CD4-positive, alpha-beta T cell (primary cell): ENCODE measurements at regions not wholly inside any gene's neighbourhood (a gene's known extent, or its start where the extent isn't known, plus 50 kb on each side); places are given as distances from the start of the nearest gene placed in this dataset.

Source experiments
- ATAC-seq: fragments of 200-7000 bp; cut with Tn5 transposase; one replicate; pipeline ENCODE4 v1.10.0; 2022; ENCODE audit warnings: mild to moderate bottlenecking; ENCODE audit not compliant: poor library complexity
- CTCF ChIA-PET: fragments of 350-600 bp; sonication (Branson Sonifier 250); formaldehyde crosslinking; loops from one replicate; lab custom pipeline; 2021; ENCODE audit warnings: antibody characterized with exemption, inconsistent platforms; lab: Charles Lee
- POLR2A ChIA-PET: fragments of 350-600 bp; sonication (Branson Sonifier 250); formaldehyde crosslinking; loops from one replicate; lab custom pipeline; 2021; ENCODE audit warnings: antibody characterized with exemption, inconsistent platforms; lab: Charles Lee
- DNase-seq, 14 experiments: peaks; one replicate each; pipeline ENCODE4 v3.0.0-alpha.2; 2013 to 2020; ENCODE audit warnings: mixed read lengths in 2 of 14
- H3K27ac ChIP-seq, 2 donors: one replicate each; pipeline versions ENCODE4 v1.5.1 to v1.7.0; 2013; ENCODE audit warnings: low read length in 2 of 2, low read depth in 1 of 2, mild to moderate bottlenecking in 1 of 2
- H3K27me3 ChIP-seq, 2 experiments: 1 replicate in 1 of 2; 2 replicates in 1 of 2; pipeline versions ENCODE4 v1.6.1 to v1.7.0; 2013; ENCODE audit warnings: low read length in 2 of 2, control low read depth in 1 of 2, mild to moderate bottlenecking in 1 of 2, moderate library complexity in 1 of 2; ENCODE audit not compliant: insufficient read depth in 2 of 2, control insufficient read depth in 1 of 2
- H3K36me3 ChIP-seq: one replicate; pipeline ENCODE4 v1.6.1; 2013; ENCODE audit warnings: low read length, control low read depth; ENCODE audit not compliant: insufficient read depth
- H3K4me1 ChIP-seq: one replicate; pipeline ENCODE4 v1.6.1; 2013; ENCODE audit warnings: low read length, control low read depth; ENCODE audit not compliant: insufficient read depth
- H3K4me3 ChIP-seq: one replicate; pipeline ENCODE4 v1.5.1; 2013; ENCODE audit warnings: mild to moderate bottlenecking, low read length, moderate library complexity
- H3K9me3 ChIP-seq, 2 experiments: 1 replicate in 1 of 2; 2 replicates in 1 of 2; pipeline versions ENCODE4 v1.6.1 to v1.7.0; 2013; ENCODE audit warnings: low read length in 2 of 2, mild to moderate bottlenecking in 2 of 2, control low read depth in 1 of 2, moderate library complexity in 1 of 2; ENCODE audit not compliant: control insufficient read depth in 1 of 2, insufficient read depth in 1 of 2
- H3K27ac Mint-ChIP-seq: one replicate; pipeline ENCODE4 v1.8.0; 2020; ENCODE audit warnings: mixed read lengths
- H3K27me3 Mint-ChIP-seq: one replicate; pipeline ENCODE4 v1.8.0; 2021; ENCODE audit warnings: mixed read lengths
- H3K36me3 Mint-ChIP-seq: one replicate; pipeline ENCODE4 v1.8.0; 2021; ENCODE audit warnings: low read depth, mixed read lengths
- H3K4me1 Mint-ChIP-seq: one replicate; pipeline ENCODE4 v1.8.0; 2021; ENCODE audit warnings: low read depth, mixed read lengths
- H3K4me3 Mint-ChIP-seq: one replicate; pipeline ENCODE4 v1.8.0; 2020; ENCODE audit warnings: mild to moderate bottlenecking, mixed read lengths
- H3K9me3 Mint-ChIP-seq: one replicate; pipeline ENCODE4 v1.8.0; 2020; ENCODE audit warnings: mixed read lengths
- intact Hi-C, 2 experiments: fragments of 100-400 bp; cut with DNase I in 1 of 2; cut with micrococcal nuclease in 1 of 2; formaldehyde crosslinking; loops; one replicate each; pipeline versions ENCODE4 v1.15.1 to v1.9.0; 2023 to 2025; cut with DNase I, micrococcal nuclease
- TF ChIP-seq, protein P1 (sequence below): fragments of 200-600 bp; IDR thresholded peaks from one replicate; pipeline ENCODE4 v1.8.0; 2022; ENCODE audit warnings: antibody characterized with exemption, mild to moderate bottlenecking

DNA sequence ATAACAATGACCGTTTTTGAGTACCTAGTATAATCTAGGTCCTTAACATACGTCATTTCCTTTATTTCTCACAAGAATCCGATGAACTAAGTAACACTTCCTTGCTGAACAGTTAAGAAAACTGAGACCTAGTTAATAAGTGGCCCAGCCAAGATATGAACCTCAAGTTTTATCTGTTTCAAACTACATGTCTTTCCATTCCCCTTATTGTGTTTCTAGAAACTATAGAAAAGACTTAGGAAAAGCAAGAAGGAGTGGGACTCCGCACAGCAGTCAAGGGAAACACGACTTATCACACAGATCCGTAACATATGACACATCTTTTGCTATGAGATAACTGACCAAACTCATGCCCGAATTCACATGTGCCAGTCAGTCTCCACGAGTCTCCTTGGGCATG lies 221.2 kb upstream of the ADAMTS9 start:
- Histone ChIP-seq H3K9me3 (peaks cover 0 to 11% of the 10 kb centered on the region in 2 experiments), H3K4me3 (no peak overlapping the region), H3K27me3 (no peaks in the 10 kb centered on the region), H3K4me1 (no peaks in the 10 kb centered on the region), H3K27ac (no peak overlapping the region), H3K36me3 (no peaks in the 10 kb centered on the region)
- Mint-ChIP-seq H3K27ac (no peak overlapping the region), H3K4me1 (no peaks in the 10 kb centered on the region), H3K4me3 (no peak overlapping the region), H3K9me3 (peaks cover 8% of the 10 kb centered on the region), H3K36me3 (no peaks in the 10 kb centered on the region), H3K27me3 (no peaks in the 10 kb centered on the region)
- intact Hi-C loops, result no loop called here
- no peak for DNase-seq
- no peak for ATAC-seq
- CTCF ChIA-PET, result no interaction called here
- POLR2A ChIA-PET, result no interaction called here
- TF ChIP-seq, protein P1, sequence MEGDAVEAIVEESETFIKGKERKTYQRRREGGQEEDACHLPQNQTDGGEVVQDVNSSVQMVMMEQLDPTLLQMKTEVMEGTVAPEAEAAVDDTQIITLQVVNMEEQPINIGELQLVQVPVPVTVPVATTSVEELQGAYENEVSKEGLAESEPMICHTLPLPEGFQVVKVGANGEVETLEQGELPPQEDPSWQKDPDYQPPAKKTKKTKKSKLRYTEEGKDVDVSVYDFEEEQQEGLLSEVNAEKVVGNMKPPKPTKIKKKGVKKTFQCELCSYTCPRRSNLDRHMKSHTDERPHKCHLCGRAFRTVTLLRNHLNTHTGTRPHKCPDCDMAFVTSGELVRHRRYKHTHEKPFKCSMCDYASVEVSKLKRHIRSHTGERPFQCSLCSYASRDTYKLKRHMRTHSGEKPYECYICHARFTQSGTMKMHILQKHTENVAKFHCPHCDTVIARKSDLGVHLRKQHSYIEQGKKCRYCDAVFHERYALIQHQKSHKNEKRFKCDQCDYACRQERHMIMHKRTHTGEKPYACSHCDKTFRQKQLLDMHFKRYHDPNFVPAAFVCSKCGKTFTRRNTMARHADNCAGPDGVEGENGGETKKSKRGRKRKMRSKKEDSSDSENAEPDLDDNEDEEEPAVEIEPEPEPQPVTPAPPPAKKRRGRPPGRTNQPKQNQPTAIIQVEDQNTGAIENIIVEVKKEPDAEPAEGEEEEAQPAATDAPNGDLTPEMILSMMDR, result no peak

DNA sequence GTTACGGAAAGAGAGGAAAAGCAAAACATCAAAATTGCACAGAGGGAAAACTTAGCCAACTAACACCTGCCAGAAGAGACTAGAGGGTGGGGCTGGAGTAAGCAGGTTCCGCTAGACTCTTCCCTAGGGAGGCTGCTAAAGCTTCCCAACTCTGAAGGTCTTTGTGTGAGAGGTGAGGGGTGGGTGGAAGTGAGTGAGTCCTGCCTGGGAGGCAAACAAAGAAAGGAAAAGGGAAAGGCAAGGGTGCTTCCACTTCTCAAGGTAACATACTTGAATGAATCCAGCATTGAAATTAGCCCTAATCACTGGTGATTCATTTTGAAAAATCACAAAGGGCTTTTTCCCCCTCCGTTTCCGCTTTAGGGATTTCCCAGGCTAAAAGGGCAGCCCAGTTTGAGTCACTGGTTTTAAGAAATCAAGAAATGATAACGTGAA lies 220.5 kb upstream of the ADAMTS9 start:
- no peak overlapping the region for H3K27ac Mint-ChIP-seq
- intact Hi-C loops, result no loop called here

DNA sequence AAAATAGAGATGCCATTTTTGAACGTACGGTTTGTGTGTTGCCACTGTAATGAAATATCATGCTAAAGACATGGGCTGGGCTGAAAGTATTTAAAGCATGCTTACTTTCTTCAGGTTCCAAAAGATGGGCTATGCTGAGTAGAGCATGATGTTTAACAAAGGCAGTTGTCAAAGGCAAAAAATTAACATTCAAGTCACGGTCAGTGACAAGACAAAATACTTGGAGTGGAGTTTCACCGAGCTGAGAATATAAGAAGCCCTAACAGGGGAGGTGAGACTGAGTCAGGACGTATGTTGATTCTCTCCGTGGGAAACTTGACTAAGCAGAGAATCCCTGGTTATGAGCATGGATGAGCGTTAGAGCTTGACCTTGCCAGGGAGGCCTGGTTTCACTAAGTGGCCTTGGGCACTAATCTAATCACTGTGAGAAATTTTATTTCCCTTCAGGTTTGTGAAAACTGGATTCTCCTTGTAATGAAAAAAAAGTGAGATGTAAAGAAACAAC lies 218.2 kb upstream of the ADAMTS9 start:
- intact Hi-C loops, result no loop called here
- ChIA-PET POLR2A (no interaction called here), CTCF (no interaction called here)
- DNase-seq, result no peak
- Mint-ChIP-seq H3K27me3 (no peaks in the 10 kb centered on the region), H3K36me3 (no peaks in the 10 kb centered on the region), H3K27ac (no peak overlapping the region), H3K4me1 (no peaks in the 10 kb centered on the region), H3K4me3 (no peak overlapping the region), H3K9me3 (peaks cover 7% of the 10 kb centered on the region)
- ATAC-seq, result no peak
- Histone ChIP-seq H3K4me3 (no peak overlapping the region), H3K4me1 (no peaks in the 10 kb centered on the region), H3K36me3 (no peaks in the 10 kb centered on the region), H3K27me3 (no peaks in the 10 kb centered on the region), H3K27ac (no peak overlapping the region), H3K9me3 (peaks cover 0 to 10% of the 10 kb centered on the region in 2 experiments)
- TF ChIP-seq, protein P1, result no peak

More for the DNA sequence above, 220.5 kb upstream of the ADAMTS9 start:
- ATAC-seq (no peak), DNase-seq (no peak)
- Mint-ChIP-seq H3K9me3 (peaks cover 8% of the 10 kb centered on the region), H3K4me3 (no peak overlapping the region), H3K4me1 (no peaks in the 10 kb centered on the region), H3K36me3 (no peaks in the 10 kb centered on the region), H3K27me3 (no peaks in the 10 kb centered on the region)
- H3K36me3 ChIP-seq, result no peaks in the 10 kb centered on the region
- no peaks in the 10 kb centered on the region for H3K4me1 ChIP-seq
- no peaks in the 10 kb centered on the region for H3K27me3 ChIP-seq
- no peak overlapping the region for H3K27ac ChIP-seq
- POLR2A ChIA-PET, result no interaction called here
- TF ChIP-seq, protein P1, result no peak
- peaks cover 0 to 11% of the 10 kb centered on the region in 2 experiments for H3K9me3 ChIP-seq
- CTCF ChIA-PET, result no interaction called here
- no peak overlapping the region for H3K4me3 ChIP-seq
